ENCODE measurements at regions not wholly inside any gene's neighbourhood (a gene's known extent, or its start where the extent isn't known, plus 50 kb on each side); places are given as distances from the start of the nearest gene placed in this dataset.

- no peak for TF ChIP-seq TAF1 (IDR thresholded peaks at IDR 0.05; ENCODE audit: low read depth, low read length)
- TF ChIP-seq POLR2A (IDR thresholded peaks at IDR 0.05; ENCODE audit: low read depth, low read length) = no peak
- no peak for TF ChIP-seq PAX5 (IDR thresholded peaks at IDR 0.05; ENCODE audit: insufficient read depth, low read length, severe bottlenecking)
- no peak for TF ChIP-seq POLR2AphosphoS5 (IDR thresholded peaks at IDR 0.05; ENCODE audit: low read depth, low read length)
- no peak for TF ChIP-seq SPI1 (IDR thresholded peaks at IDR 0.05; ENCODE audit: low read depth, low read length)
- no peak for TF ChIP-seq POU2F2 (IDR thresholded peaks at IDR 0.05; ENCODE audit: low read depth, low read length)
Measured at GRCh38 chr9:38244971-38245370, 147.5 kb upstream of the ALDH1B1 start.
